ENCODE measurements at regions not wholly inside any gene's neighbourhood (a gene's known extent, or its start where the extent isn't known, plus 50 kb on each side); places are given as distances from the start of the nearest gene placed in this dataset.
"Not testable (repeated sequence)": the region's sequence is repeated elsewhere in the genome, so short reads cannot be mapped to it uniquely, and the experiment has no call there.

DNA sequence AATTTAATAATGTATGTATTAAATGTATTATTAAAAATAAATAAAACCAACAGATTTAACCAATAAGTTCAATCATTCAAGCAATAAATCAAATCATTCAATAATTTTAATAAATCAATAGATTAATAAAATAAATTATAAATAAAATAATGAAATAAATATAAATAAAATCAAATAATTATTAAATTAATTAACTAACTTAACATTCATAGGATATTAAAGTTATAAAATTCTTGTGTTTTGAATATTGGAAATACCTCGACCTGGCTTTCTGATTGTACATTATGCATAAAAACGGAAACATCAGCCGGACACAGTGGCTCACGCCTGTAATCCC, 182.2 kb downstream of the BANP start:
- DNase-seq (ENCODE audit: low spot score): no peak
- Histone ChIP-seq H3K4me3 (no peak overlapping the region), H3K27ac (no peak overlapping the region)
- no peak for TF ChIP-seq CTCF (IDR thresholded peaks at IDR 0.05)

DNA sequence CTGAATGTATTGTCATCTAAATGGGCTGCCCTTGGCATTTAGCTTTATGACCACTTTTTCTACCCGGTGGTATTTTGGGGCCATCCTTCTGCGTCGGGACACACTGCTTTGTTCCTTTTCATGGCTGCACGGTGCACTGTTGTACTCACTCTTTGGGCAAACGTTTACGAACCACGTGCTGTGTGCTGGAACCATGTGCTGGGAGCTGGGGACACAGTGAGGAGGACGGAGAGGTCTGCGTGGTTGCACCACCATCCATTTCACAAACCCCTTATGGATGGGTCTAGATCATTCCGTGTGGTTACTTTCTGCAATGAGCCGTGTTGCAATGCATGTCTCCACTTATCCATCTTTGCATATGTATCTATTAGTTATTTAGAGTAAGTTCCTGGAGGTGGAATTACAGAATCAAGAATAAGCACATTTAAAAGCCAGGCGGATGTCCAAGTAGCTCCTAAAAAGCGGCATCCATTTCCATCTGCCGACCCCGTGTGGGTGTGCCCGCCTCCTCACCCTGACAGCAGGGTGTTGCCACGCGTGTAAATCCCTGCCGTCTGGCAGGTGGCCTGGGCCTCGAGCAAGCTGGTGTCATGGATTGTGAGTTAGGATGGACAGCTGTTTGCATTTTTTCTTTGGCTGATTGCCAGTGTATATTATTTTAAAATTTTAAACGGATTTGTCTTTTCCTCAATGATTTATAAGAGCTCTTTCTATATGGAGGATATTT, 183.1 kb downstream of the BANP start:
- H3K27ac ChIP-seq; DNase-seq (ENCODE audit: low spot score): not testable (repeated sequence)

DNA sequence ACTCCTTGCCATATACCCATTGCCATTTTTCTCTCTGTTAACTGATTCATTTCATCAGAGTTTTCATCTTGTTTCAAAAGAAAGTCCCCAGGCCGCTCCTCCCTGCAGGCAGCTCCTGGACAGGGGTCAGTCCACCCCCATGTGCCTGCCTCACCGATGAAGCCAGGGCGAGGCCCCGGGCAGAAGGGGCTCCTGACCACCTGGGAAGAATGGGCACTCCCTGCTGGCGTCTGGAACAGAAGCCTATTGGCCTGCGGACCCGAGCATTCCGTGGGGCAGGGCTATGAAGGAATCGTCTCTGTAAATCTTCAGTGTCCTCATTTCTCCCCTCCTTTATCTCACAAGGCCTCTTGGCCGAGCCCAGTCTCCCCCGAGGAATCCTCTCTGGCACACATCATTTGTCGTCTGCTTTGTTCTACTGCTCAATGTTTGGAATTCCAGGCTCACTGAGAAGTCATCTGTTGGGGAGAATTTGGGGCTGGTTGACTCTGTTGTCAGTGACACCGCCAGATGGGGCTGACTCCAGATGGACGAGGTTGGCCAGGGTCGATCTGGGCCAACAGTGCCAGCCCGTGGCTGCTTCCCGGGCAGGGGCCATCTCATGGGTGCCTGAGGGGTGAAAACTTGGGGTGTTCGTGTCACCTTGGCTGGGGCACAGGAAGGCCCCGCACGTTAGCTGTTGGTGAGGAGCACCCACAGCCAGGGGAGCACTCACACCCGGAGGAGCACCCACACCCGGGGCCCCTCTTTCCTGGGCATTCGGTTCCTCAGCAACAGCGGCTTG, 183.9 kb downstream of the BANP start:
- DNase-seq (ENCODE audit: low spot score); H3K4me3 ChIP-seq; H3K27ac ChIP-seq: not testable (repeated sequence)

More for the DNA sequence above, 183.1 kb downstream of the BANP start:
- H3K4me3 ChIP-seq: not testable (repeated sequence)

GRCh38 chr16:88136211-88136713, 185.0 kb downstream of the BANP start:
- not testable (repeated sequence) for DNase-seq (ENCODE audit: low spot score); H3K27ac ChIP-seq; H3K4me3 ChIP-seq

- DNase-seq (ENCODE audit: low spot score); H3K4me3 ChIP-seq; H3K27ac ChIP-seq: not testable (repeated sequence)
These were observed 185.7 kb downstream of the BANP start for GRCh38 chr16:88136939-88137338.

DNA sequence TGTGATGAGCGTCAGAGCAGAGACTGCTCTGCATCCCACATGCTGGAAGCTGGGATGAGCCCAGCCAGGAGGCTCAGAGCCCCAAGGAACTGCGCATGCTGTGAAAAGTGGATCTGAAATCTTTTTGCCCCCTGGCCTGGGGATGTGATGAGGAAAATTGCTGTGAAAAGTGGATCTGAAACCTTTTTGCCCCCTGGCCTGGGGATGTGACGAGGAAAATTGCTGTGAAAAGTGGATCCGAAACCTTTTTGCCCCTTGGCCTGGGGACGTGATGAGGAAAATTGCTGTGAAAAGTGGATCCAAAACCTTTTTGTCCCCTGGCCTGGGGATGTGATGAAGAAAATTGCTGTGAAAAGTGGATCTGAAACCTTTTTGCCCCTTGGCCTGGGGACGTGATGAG, 187.9 kb downstream of the BANP start:
- not testable (repeated sequence) for DNase-seq (ENCODE audit: low spot score); H3K27ac ChIP-seq; H3K4me3 ChIP-seq

GRCh38 chr16:88140195-88140594, 189.0 kb downstream of the BANP start:
- H3K27ac ChIP-seq; H3K4me3 ChIP-seq; DNase-seq (ENCODE audit: low spot score): not testable (repeated sequence)

- no peak overlapping the region for H3K27ac ChIP-seq
- H3K4me3 ChIP-seq: no peak overlapping the region
- no peak for DNase-seq (ENCODE audit: low spot score)
- no peak for TF ChIP-seq CTCF (IDR thresholded peaks at IDR 0.05)
These were observed 190.3 kb downstream of the BANP start for GRCh38 chr16:88141580-88141979.

DNA sequence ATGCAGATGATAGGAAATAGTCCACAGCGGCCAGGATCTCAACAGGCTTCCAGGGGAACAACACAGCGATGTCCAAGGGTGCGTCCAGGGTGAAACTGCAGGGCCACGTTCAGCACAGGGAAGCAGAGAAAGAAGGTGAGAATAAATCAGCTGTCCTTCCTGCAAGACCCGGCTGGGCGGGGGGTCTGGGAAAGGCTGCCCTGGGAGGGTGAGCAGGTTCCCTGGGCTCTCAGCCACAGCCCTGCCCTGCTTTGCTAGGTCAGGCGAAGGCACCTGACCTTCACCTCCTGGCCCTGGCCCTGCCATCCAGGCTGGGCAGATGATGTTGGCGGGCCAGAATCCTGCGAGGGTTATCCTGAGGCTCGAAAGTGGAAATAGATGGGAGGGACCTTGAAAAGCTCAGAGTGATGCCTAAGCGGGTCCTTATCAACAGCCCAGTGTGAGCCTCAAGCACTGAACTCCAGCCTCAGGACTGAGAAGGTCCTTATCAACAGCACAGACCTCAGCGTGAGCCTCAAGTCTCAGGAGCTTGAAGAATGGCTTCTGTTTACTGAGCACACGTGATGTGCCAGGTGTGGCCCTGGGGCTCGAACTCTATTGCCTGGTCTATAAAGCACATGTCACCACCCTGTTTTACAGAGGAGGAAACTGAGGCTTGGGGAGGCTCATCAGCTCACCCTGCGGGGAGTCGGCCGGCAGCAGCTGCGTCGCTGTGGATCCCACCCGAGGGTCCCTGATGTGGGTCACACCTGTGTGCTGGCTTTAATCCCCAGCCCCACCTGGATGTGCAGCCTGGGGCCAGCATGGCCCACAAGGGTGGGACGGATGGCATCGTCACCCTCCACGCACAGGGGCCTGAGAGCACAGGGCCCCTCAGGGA, 191.1 kb downstream of the BANP start:
- H3K27ac ChIP-seq; DNase-seq (ENCODE audit: low spot score); H3K4me3 ChIP-seq: not testable (repeated sequence)

DNA sequence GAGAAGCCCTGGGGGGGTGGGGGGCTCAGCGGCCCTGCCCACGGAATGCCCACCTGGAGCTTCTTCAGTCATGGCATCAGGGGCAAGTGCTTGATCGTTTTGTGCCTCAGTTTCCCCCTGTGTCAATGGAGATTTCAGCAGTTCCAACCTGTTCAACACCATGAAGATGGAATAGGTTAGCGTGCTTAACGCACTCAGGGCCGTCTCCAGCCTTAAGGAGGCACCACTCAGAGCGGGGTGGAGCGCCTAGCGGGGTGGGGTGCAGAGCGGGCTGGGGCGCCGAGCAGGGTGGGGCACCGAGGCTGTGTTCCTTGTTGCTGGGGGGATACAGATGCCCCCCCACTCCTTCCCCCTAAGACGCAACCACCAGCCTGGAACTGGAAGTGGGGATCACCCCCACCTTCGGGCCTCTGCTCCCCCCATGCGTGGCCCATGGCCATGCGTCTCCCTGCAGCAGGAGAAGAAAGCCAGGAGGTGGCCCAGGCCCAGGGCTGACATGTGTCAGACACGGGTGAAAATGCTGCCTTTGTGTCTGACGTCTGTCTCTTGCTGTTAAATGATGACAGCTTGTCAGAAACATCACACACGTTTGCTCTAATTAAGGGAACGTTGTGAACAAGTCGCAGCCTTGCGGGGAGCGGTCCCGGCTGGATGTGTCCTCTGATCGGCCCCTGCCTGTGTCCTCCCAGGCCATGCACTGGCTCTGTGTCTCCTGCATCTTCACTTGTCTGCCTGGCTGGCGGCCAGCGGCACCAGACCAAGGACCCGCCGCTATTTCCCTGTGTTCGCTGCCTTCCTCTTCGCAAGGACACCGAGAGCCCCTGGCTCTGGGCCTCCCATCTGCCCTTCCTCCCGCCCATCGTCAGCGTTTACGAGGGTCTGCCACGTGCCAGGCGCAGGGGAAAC, 192.1 kb downstream of the BANP start:
- not testable (repeated sequence) for H3K27ac ChIP-seq; DNase-seq (ENCODE audit: low spot score)

More for the DNA sequence above, 192.1 kb downstream of the BANP start:
- H3K4me3 ChIP-seq: not testable (repeated sequence)

All from coronary artery (tissue), 2 donors.